ENCODE measurements at regions not wholly inside any gene's neighbourhood (a gene's known extent, or its start where the extent isn't known, plus 50 kb on each side); places are given as distances from the start of the nearest gene placed in this dataset.

DNA sequence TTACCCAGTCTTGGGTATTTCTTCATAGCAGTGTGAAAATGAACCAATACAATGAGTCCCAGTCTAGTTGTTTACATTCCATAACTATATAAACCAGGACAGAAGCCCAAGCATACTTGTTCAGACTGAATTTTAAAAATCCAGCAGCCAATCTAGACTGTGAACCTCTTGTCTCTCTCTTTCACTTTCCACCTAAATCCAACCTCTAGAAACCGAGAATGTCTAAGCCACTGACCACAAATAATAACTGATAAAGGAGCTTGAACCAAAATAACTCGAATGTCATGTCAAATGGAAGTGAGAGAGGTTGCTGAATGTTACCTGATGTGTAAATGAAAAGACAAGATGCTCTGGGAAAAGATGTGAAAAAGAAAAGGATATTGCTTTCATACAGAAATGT is 544.7 kb downstream of the NLGN4X start:
- Histone ChIP-seq H3K27ac (ENCODE audit: low read depth in 2 of 2, low read length in 1 of 2) (no peak overlapping the region), H3K27me3 (ENCODE audit: insufficient read depth) (no peaks in the 10 kb centered on the region), H3K79me2 (ENCODE audit: insufficient read depth) (no peaks in the 10 kb centered on the region), H3K9me3 (no peaks in the 10 kb centered on the region), H3K36me3 (replicated peaks in 1 of 2; ENCODE audit: control insufficient read depth in 1 of 2, insufficient read depth in 2 of 2, low read length in 1 of 2) (no peaks in the 10 kb centered on the region), H3K4me1 (ENCODE audit: control insufficient read depth in 1 of 2, insufficient read depth in 2 of 2, low read depth in 1 of 2, low read length in 1 of 2) (no peaks in the 10 kb centered on the region), H3K9ac (no peak overlapping the region), H3K4me3 (ENCODE audit: low read depth in 2 of 2, low read length in 1 of 2) (no peak overlapping the region), H3K9me2 (no peaks in the 10 kb centered on the region), H3F3A (replicated peaks; ENCODE audit: insufficient read depth) (no peaks in the 10 kb centered on the region), H3K4me2 (no peak overlapping the region), H2AFZ (ENCODE audit: low read depth) (no peak overlapping the region), H4K20me1 (ENCODE audit: insufficient read depth) (no peaks in the 10 kb centered on the region)
- ChIA-PET CTCF (no interaction called here), POLR2A (no interaction called here)
- WGBS (ENCODE audit: low lambda C conversion rate) = 4% methylated on average over 2 of the region's 2 CpGs
- DNase-seq = no peak
- TF ChIP-seq GABPA (IDR thresholded peaks at IDR 0.05; ENCODE audit: low read depth) (no peak), ELF1 (IDR thresholded peaks at IDR 0.05) (no peak), MAX (IDR thresholded peaks at IDR 0.05; ENCODE audit: low read depth) (no peak), EP300 (IDR thresholded peaks at IDR 0.05; ENCODE audit: borderline replicate concordance in 1 of 2, low read depth in 1 of 2, low read length in 1 of 2) (no peak), TCF12 (IDR thresholded peaks at IDR 0.05) (no peak), POLR2AphosphoS5 (IDR thresholded peaks at IDR 0.05; ENCODE audit: low read depth, low read length) (no peak), MEF2A (IDR thresholded peaks at IDR 0.05; ENCODE audit: borderline replicate concordance, low read depth) (no peak), TAF1 (IDR thresholded peaks at IDR 0.05; ENCODE audit: borderline replicate concordance, low read depth, low read length) (no peak), FOSL2 (IDR thresholded peaks at IDR 0.05; ENCODE audit: borderline replicate concordance, low read depth) (no peak), NFIC (IDR thresholded peaks at IDR 0.05; ENCODE audit: borderline replicate concordance) (no peak)
- TF ChIP-seq, protein P1, sequence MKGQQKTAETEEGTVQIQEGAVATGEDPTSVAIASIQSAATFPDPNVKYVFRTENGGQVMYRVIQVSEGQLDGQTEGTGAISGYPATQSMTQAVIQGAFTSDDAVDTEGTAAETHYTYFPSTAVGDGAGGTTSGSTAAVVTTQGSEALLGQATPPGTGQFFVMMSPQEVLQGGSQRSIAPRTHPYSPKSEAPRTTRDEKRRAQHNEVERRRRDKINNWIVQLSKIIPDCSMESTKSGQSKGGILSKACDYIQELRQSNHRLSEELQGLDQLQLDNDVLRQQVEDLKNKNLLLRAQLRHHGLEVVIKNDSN (IDR thresholded peaks at IDR 0.05; ENCODE audit: borderline replicate concordance, low read depth) = no peak

DNA sequence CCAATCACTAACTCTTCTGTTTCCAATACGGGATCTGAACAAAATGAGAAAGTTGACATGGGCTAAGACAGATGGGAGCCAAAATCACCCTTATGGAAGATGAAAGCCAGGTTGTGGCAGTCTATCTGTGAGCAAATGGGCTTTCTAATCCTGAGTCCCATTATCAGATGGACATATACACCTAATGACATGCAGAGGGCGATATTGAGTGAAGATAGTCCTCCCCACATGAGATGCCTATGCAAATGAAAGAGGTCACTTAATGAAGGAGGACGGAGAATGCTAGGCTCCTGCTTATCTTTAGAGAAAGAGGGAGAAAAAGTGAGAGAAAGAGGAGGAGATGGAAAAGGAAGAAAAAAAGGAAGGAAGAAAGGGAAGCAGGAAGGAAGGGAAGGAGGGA is 547.5 kb downstream of the NLGN4X start:
- H3K36me3 ChIP-seq (replicated peaks in 1 of 2; ENCODE audit: control insufficient read depth in 1 of 2, insufficient read depth in 2 of 2, low read length in 1 of 2) = no peaks in the 10 kb centered on the region
- CTCF ChIA-PET = no interaction called here
- no peak overlapping the region for H3K9ac ChIP-seq
- H4K20me1 ChIP-seq (ENCODE audit: insufficient read depth) = no peaks in the 10 kb centered on the region
- no peaks in the 10 kb centered on the region for H3K9me2 ChIP-seq
- H3K4me3 ChIP-seq (ENCODE audit: low read depth in 2 of 2, low read length in 1 of 2) = no peak overlapping the region
- POLR2A ChIA-PET = no interaction called here
- TF ChIP-seq GABPA (IDR thresholded peaks at IDR 0.05; ENCODE audit: low read depth) = no peak
- TF ChIP-seq, protein P2, sequence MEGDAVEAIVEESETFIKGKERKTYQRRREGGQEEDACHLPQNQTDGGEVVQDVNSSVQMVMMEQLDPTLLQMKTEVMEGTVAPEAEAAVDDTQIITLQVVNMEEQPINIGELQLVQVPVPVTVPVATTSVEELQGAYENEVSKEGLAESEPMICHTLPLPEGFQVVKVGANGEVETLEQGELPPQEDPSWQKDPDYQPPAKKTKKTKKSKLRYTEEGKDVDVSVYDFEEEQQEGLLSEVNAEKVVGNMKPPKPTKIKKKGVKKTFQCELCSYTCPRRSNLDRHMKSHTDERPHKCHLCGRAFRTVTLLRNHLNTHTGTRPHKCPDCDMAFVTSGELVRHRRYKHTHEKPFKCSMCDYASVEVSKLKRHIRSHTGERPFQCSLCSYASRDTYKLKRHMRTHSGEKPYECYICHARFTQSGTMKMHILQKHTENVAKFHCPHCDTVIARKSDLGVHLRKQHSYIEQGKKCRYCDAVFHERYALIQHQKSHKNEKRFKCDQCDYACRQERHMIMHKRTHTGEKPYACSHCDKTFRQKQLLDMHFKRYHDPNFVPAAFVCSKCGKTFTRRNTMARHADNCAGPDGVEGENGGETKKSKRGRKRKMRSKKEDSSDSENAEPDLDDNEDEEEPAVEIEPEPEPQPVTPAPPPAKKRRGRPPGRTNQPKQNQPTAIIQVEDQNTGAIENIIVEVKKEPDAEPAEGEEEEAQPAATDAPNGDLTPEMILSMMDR (IDR thresholded peaks at IDR 0.05) = peak; percentile 34
- no peak; the same call in 1 of the 2 replicates for TF ChIP-seq RAD21 (IDR thresholded peaks at IDR 0.05; ENCODE audit: low read length)
- TF ChIP-seq, protein P3, sequence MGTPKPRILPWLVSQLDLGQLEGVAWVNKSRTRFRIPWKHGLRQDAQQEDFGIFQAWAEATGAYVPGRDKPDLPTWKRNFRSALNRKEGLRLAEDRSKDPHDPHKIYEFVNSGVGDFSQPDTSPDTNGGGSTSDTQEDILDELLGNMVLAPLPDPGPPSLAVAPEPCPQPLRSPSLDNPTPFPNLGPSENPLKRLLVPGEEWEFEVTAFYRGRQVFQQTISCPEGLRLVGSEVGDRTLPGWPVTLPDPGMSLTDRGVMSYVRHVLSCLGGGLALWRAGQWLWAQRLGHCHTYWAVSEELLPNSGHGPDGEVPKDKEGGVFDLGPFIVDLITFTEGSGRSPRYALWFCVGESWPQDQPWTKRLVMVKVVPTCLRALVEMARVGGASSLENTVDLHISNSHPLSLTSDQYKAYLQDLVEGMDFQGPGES (IDR thresholded peaks at IDR 0.05; ENCODE audit: low read depth, low read length) = no peak
- H3K4me2 ChIP-seq = no peak overlapping the region
- DNase-seq = peak; percentile 22
- no peak overlapping the region for H3K27ac ChIP-seq (ENCODE audit: low read depth in 2 of 2, low read length in 1 of 2)
- no peak overlapping the region for H2AFZ ChIP-seq (ENCODE audit: low read depth)
- H3K79me2 ChIP-seq (ENCODE audit: insufficient read depth) = no peaks in the 10 kb centered on the region
- 0% methylated on average over 3 of the region's 3 CpGs for WGBS (ENCODE audit: low lambda C conversion rate)
- no peaks in the 10 kb centered on the region for H3F3A ChIP-seq (replicated peaks; ENCODE audit: insufficient read depth)
- no peaks in the 10 kb centered on the region for H3K4me1 ChIP-seq (ENCODE audit: control insufficient read depth in 1 of 2, insufficient read depth in 2 of 2, low read depth in 1 of 2, low read length in 1 of 2)
- no peaks in the 10 kb centered on the region for H3K27me3 ChIP-seq (ENCODE audit: insufficient read depth)
- no peaks in the 10 kb centered on the region for H3K9me3 ChIP-seq

All from SK-N-SH (cell line).